ENCODE measurements at regions not wholly inside any gene's neighbourhood (a gene's known extent, or its start where the extent isn't known, plus 50 kb on each side); places are given as distances from the start of the nearest gene placed in this dataset.

GRCh38 chr1:238624776-238625175 lies 734.1 kb upstream of the ZP4 start:
- no peak for TF ChIP-seq CTCF (IDR thresholded peaks at IDR 0.05)
- TF ChIP-seq ZFX (IDR thresholded peaks at IDR 0.05; ENCODE audit: borderline replicate concordance): no peak

Data from 22Rv1 (cell line).